ENCODE measurements at regions not wholly inside any gene's neighbourhood (a gene's known extent, or its start where the extent isn't known, plus 50 kb on each side); places are given as distances from the start of the nearest gene placed in this dataset.

GRCh38 chr18:79611040-79611681 is 68.4 kb upstream of the CTDP1 start:
- TF ChIP-seq CTCF (conservative IDR thresholded peaks at IDR 0.05; ENCODE audit: low read length) (no peak), EZH2phosphoT487 (IDR thresholded peaks at IDR 0.05; ENCODE audit: borderline replicate concordance, low read depth, low read length) (no peak)

All from OCI-LY7 (cell line).